ENCODE measurements at regions not wholly inside any gene's neighbourhood (a gene's known extent, or its start where the extent isn't known, plus 50 kb on each side); places are given as distances from the start of the nearest gene placed in this dataset.

DNA sequence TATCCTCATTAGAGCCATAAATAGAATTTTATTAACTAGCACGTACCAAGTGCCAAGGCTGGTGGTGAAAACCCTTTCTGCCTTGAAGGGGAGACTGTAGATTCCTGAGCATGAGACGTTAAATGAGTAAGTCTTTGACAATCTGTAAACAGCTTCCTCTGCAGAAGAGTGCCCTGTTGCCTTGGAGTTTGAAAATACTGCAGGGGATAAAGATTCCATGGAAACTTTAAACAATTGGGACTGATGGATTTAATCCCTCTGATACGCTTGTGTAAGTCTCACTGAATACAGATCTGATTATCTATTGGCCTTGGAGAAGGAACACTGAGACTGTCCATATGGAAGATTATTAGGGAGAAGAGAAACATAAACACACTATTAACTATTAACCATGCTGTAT lies 1053.4 kb upstream of the RBFOX1 start (continued):
- TF ChIP-seq PRMT3 (CRISPR knock-in tag; IDR thresholded peaks at IDR 0.05; ENCODE audit: borderline replicate concordance, low read depth), result no peak
- TF ChIP-seq ZNF83 (CRISPR knock-in tag; IDR thresholded peaks at IDR 0.05; ENCODE audit: borderline replicate concordance), result no peak

- WGBS (ENCODE audit: low lambda C conversion rate), result 77% methylated on average over 3 of the region's 3 CpGs
Measured at GRCh38 chr16:6274351-6274750, 1058.3 kb upstream of the RBFOX1 start.

GRCh38 chr16:6267682-6268081 lies 1065.0 kb upstream of the RBFOX1 start:
- no TSS peak for BruUV-seq (replicated peaks)
- intact Hi-C loops (cut with micrococcal nuclease; ENCODE audit: unreplicated experiment) (no loop called here), in situ Hi-C loops (cut with HindIII; ENCODE audit: extremely low pct_ligation_motif_present, low pct_unique_long_range_greater_than_20kb) (no loop called here)
- H3K4me3 ChIP-seq (replicated peaks in 1 of 3; ENCODE audit: insufficient read depth in 1 of 3, low read depth in 2 of 3, low read length in 3 of 3), result no peak overlapping the region
- TF ChIP-seq SATB2 (CRISPR knock-in tag; IDR thresholded peaks at IDR 0.05) (no peak), MAFK (conservative IDR thresholded peaks at IDR 0.05 in 1 of 2, IDR thresholded peaks at IDR 0.05 in 1 of 2; ENCODE audit: low read length in 2 of 2) (peak; percentile 83 to 91), MAFF (IDR thresholded peaks at IDR 0.05; ENCODE audit: low read depth, low read length) (peak; percentile 84)
- no peaks in the 10 kb centered on the region for H3K79me2 ChIP-seq (ENCODE audit: insufficient read depth, low read length)
- FAIRE-seq, result no peak
- H3K27ac ChIP-seq (ENCODE audit: extremely low read length, insufficient read depth, low read length), result no peak overlapping the region
- WGBS (ENCODE audit: low lambda C conversion rate), result 0% methylated on average over 3 of the region's 3 CpGs
- no peak overlapping the region for H3K9ac ChIP-seq (ENCODE audit: insufficient read depth, low read depth, low read length)
- no peaks in the 10 kb centered on the region for H3K4me1 ChIP-seq (ENCODE audit: insufficient read depth, low read length)
- no peak overlapping the region for H3K4me2 ChIP-seq (ENCODE audit: low read depth, low read length)
- ChIA-PET CTCF (ENCODE audit: low intra/inter-chr PET ratio, low total read pairs) (no interaction called here), POLR2A (no interaction called here)
- H2AFZ ChIP-seq (ENCODE audit: low read length), result no peak overlapping the region
- H3K27me3 ChIP-seq (ENCODE audit: control insufficient read depth in 1 of 2, insufficient read depth in 2 of 2, low read length in 2 of 2), result no peaks in the 10 kb centered on the region
- H3K9me3 ChIP-seq (ENCODE audit: low read length), result 0 out of 2 replicates have a peak, but pooled peaks cover 4% of the 10 kb centered on the region
- no peaks in the 10 kb centered on the region for H3K36me3 ChIP-seq (replicated peaks in 1 of 2; ENCODE audit: control insufficient read depth in 1 of 2, insufficient read depth in 2 of 2, low read length in 2 of 2)
- no peaks in the 10 kb centered on the region for H4K20me1 ChIP-seq (ENCODE audit: insufficient read depth, low read length)
- DNase-seq (ENCODE audit: low spot score), result no peak
- ATAC-seq, result no peak

More at GRCh38 chr16:6274351-6274750, 1058.3 kb upstream of the RBFOX1 start:
- intact Hi-C loops (cut with micrococcal nuclease; ENCODE audit: unreplicated experiment) (no loop called here), in situ Hi-C loops (cut with HindIII; ENCODE audit: extremely low pct_ligation_motif_present, low pct_unique_long_range_greater_than_20kb) (no loop called here)
- no peaks in the 10 kb centered on the region for H3K4me1 ChIP-seq (ENCODE audit: insufficient read depth, low read length)
- ATAC-seq, result no peak
- no peak for TF ChIP-seq CREB1 (IDR thresholded peaks at IDR 0.05)
- no peak for TF ChIP-seq CREB1 (CRISPR knock-in tag; IDR thresholded peaks at IDR 0.05)
- POLR2A ChIA-PET, result no interaction called here
- H3K36me3 ChIP-seq (replicated peaks in 1 of 2; ENCODE audit: control insufficient read depth in 1 of 2, insufficient read depth in 2 of 2, low read length in 2 of 2), result no peaks in the 10 kb centered on the region
- H3K9ac ChIP-seq (ENCODE audit: insufficient read depth, low read depth, low read length), result no peak overlapping the region
- H3K27ac ChIP-seq (ENCODE audit: extremely low read length, insufficient read depth, low read length), result no peak overlapping the region
- H4K20me1 ChIP-seq (ENCODE audit: insufficient read depth, low read length), result no peaks in the 10 kb centered on the region
- no peaks in the 10 kb centered on the region for H3K9me3 ChIP-seq (ENCODE audit: low read length)
- no peak overlapping the region for H2AFZ ChIP-seq (ENCODE audit: low read length)
- H3K79me2 ChIP-seq (ENCODE audit: insufficient read depth, low read length), result no peaks in the 10 kb centered on the region
- H3K4me2 ChIP-seq (ENCODE audit: low read depth, low read length), result no peak overlapping the region
- H3K27me3 ChIP-seq (ENCODE audit: control insufficient read depth in 1 of 2, insufficient read depth in 2 of 2, low read length in 2 of 2), result no peaks in the 10 kb centered on the region
- no peak for FAIRE-seq
- H3K4me3 ChIP-seq (replicated peaks in 1 of 3; ENCODE audit: insufficient read depth in 1 of 3, low read depth in 2 of 3, low read length in 3 of 3), result no peak overlapping the region
- no TSS peak for BruUV-seq (replicated peaks)
- CTCF ChIA-PET (ENCODE audit: low intra/inter-chr PET ratio, low total read pairs), result no interaction called here
- no peak for DNase-seq (ENCODE audit: low spot score)

Measured in HepG2 (cell line).